GM12878 (cell line): ENCODE measurements at regions not wholly inside any gene's neighbourhood (a gene's known extent, or its start where the extent isn't known, plus 50 kb on each side); places are given as distances from the start of the nearest gene placed in this dataset.

ENCODE experiments used
- BCL3 ChIP-seq: IDR thresholded peaks from 2 replicates; pipeline ENCODE4 v1.6.1; 2011; ENCODE audit warnings: borderline replicate concordance, low read depth, mild to moderate bottlenecking, moderate library complexity, low read length; ENCODE audit not compliant: insufficient read depth, poor library complexity, severe bottlenecking
- CEBPB ChIP-seq, 2 experiments: fragments of 150-350 bp in 1 of 2; IDR thresholded peaks; 2 replicates each; pipeline ENCODE4 v1.6.1; 2012 to 2014; ENCODE audit warnings: low read depth in 2 of 2, low read length in 2 of 2, borderline replicate concordance in 1 of 2, inconsistent platforms in 1 of 2
- TF ChIP-seq, protein P1 (sequence below), 3 experiments: IDR thresholded peaks in 2 of 3; conservative IDR thresholded peaks in 1 of 3; 2 replicates each; pipeline ENCODE4 v1.5.1; 2011; ENCODE audit warnings: low read depth in 3 of 3, low read length in 3 of 3, mild to moderate bottlenecking in 3 of 3, control low read depth in 2 of 3, moderate library complexity in 2 of 3, inconsistent platforms in 1 of 3, mixed read lengths in 1 of 3; ENCODE audit not compliant: control insufficient read depth in 2 of 3, insufficient read depth in 1 of 3; ENCODE audit errors: extremely low read depth in 1 of 3

GRCh38 chr7:10521306-10521705 lies 452.4 kb upstream of the PHF14 start:
- TF ChIP-seq, protein P1, sequence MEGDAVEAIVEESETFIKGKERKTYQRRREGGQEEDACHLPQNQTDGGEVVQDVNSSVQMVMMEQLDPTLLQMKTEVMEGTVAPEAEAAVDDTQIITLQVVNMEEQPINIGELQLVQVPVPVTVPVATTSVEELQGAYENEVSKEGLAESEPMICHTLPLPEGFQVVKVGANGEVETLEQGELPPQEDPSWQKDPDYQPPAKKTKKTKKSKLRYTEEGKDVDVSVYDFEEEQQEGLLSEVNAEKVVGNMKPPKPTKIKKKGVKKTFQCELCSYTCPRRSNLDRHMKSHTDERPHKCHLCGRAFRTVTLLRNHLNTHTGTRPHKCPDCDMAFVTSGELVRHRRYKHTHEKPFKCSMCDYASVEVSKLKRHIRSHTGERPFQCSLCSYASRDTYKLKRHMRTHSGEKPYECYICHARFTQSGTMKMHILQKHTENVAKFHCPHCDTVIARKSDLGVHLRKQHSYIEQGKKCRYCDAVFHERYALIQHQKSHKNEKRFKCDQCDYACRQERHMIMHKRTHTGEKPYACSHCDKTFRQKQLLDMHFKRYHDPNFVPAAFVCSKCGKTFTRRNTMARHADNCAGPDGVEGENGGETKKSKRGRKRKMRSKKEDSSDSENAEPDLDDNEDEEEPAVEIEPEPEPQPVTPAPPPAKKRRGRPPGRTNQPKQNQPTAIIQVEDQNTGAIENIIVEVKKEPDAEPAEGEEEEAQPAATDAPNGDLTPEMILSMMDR (IDR thresholded peaks at IDR 0.05 in 2 of 3, conservative IDR thresholded peaks at IDR 0.05 in 1 of 3; ENCODE audit: control insufficient read depth in 2 of 3, extremely low read depth in 1 of 3, insufficient read depth in 1 of 3, low read depth in 3 of 3, low read length in 3 of 3): no peak
- TF ChIP-seq BCL3 (no peak), CEBPB (IDR thresholded peaks at IDR 0.05; ENCODE audit: borderline replicate concordance in 1 of 2, low read depth in 2 of 2, low read length in 2 of 2) (no peak)
